PC-9 (cell line): ENCODE measurements at regions not wholly inside any gene's neighbourhood (a gene's known extent, or its start where the extent isn't known, plus 50 kb on each side); places are given as distances from the start of the nearest gene placed in this dataset.

Experiments used
- BruUV-seq: library from RNA; stranded (reverse); fragments of 400-500 nt; replicated peaks from 2 replicates; lab custom pipeline; 2021; lab: Mats Ljungman, UMichigan
- CTCF ChIA-PET: fragments of 300-600 bp; sonication (Branson Sonifier 250); formaldehyde crosslinking; loops from one replicate; lab custom pipeline; 2022; ENCODE audit warnings: antibody characterized with exemption; lab: Charles Lee
- POLR2A ChIA-PET: fragments of 300-600 bp; sonication (Branson Sonifier 250); formaldehyde crosslinking; loops from one replicate; lab custom pipeline; 2022; ENCODE audit warnings: antibody characterized with exemption; ENCODE audit not compliant: unreplicated experiment; lab: Charles Lee
- DNase-seq, 2 experiments: peaks; one replicate each; pipeline versions ENCODE4 v3.0.0 to v3.0.0-alpha.2; 2015 to 2022; ENCODE audit warnings: mixed read lengths in 1 of 2
- H2AFZ ChIP-seq: fragments of 200-600 bp; sonication (generic); 2 replicates; pipeline ENCODE4 v1.8.1; 2017; ENCODE audit warnings: antibody characterized with exemption
- H3F3A ChIP-seq: fragments of 200-600 bp; sonication (generic); 2 replicates; pipeline ENCODE4 v1.8.1; 2017; ENCODE audit warnings: antibody characterized with exemption, mild to moderate bottlenecking, low read depth; ENCODE audit not compliant: insufficient read depth
- H3K27ac ChIP-seq: fragments of 200-600 bp; sonication (generic); 2 replicates; pipeline ENCODE4 v1.6.1; 2016; ENCODE audit warnings: mixed run types
- H3K27me3 ChIP-seq: fragments of 200-600 bp; sonication (generic); 2 replicates; pipeline ENCODE4 v1.6.1; 2016; ENCODE audit warnings: low read depth, mixed run types; ENCODE audit not compliant: insufficient read depth
- H3K36me3 ChIP-seq: fragments of 200-600 bp; sonication (generic); 2 replicates; pipeline ENCODE4 v1.6.1; 2016; ENCODE audit warnings: low read depth, mixed run types
- H3K4me1 ChIP-seq: fragments of 200-600 bp; sonication (generic); replicated peaks from 2 replicates; pipeline ENCODE4 v1.6.1; 2016; ENCODE audit warnings: mixed run types; ENCODE audit not compliant: insufficient read depth
- H3K4me2 ChIP-seq: fragments of 200-600 bp; sonication (generic); 2 replicates; pipeline ENCODE4 v1.6.1; 2017; ENCODE audit warnings: mixed run types
- H3K4me3 ChIP-seq: fragments of 200-600 bp; sonication (generic); 2 replicates; pipeline ENCODE4 v1.6.1; 2016; ENCODE audit warnings: mixed run types
- H3K79me2 ChIP-seq: fragments of 200-600 bp; sonication (generic); 2 replicates; pipeline ENCODE4 v1.6.1; 2017; ENCODE audit warnings: low read depth, mixed run types
- H3K9me2 ChIP-seq: fragments of 200-600 bp; sonication (generic); 2 replicates; pipeline ENCODE4 v1.8.1; 2017; ENCODE audit warnings: mild to moderate bottlenecking; ENCODE audit not compliant: insufficient read depth
- H3K9me3 ChIP-seq: fragments of 200-600 bp; sonication (generic); 2 replicates; pipeline ENCODE4 v1.8.1; 2016; ENCODE audit warnings: low read depth; ENCODE audit not compliant: insufficient read depth
- H4K20me1 ChIP-seq: fragments of 200-600 bp; sonication (generic); 2 replicates; pipeline ENCODE4 v1.8.1; 2017; ENCODE audit not compliant: insufficient read depth
- EZH2 ChIP-seq: fragments of 200-600 bp; sonication (generic); IDR thresholded peaks from 2 replicates; pipeline ENCODE4 v1.8.0; 2017; ENCODE audit warnings: antibody characterized with exemption, low read depth
- intact Hi-C: fragments of 100-400 bp; cut with micrococcal nuclease; formaldehyde crosslinking; loops from one replicate; pipeline ENCODE4 v1.10.0; 2022; ENCODE audit not compliant: unreplicated experiment
- TF ChIP-seq, protein P1 (sequence below): fragments of 200-600 bp; sonication (generic); conservative IDR thresholded peaks from 2 replicates; pipeline ENCODE4 v1.6.1; 2017; ENCODE audit warnings: mixed run types, antibody characterized with exemption, mild to moderate bottlenecking, moderate library complexity

- Histone ChIP-seq H2AFZ (no peak overlapping the region), H4K20me1 (no peaks in the 10 kb centered on the region), H3K4me3 (no peak overlapping the region), H3K4me2 (no peak overlapping the region), H3K4me1 (no peaks in the 10 kb centered on the region), H3K9me2 (no peaks in the 10 kb centered on the region; the same call in 1 of the 2 replicates), H3K36me3 (no peaks in the 10 kb centered on the region), H3F3A (no peaks in the 10 kb centered on the region), H3K79me2 (no peaks in the 10 kb centered on the region), H3K27ac (no peak overlapping the region), H3K9me3 (no peaks in the 10 kb centered on the region), H3K27me3 (no peaks in the 10 kb centered on the region)
- DNase-seq, result no peak
- ChIA-PET CTCF (no interaction called here), POLR2A (no interaction called here)
- TF ChIP-seq, protein P1, sequence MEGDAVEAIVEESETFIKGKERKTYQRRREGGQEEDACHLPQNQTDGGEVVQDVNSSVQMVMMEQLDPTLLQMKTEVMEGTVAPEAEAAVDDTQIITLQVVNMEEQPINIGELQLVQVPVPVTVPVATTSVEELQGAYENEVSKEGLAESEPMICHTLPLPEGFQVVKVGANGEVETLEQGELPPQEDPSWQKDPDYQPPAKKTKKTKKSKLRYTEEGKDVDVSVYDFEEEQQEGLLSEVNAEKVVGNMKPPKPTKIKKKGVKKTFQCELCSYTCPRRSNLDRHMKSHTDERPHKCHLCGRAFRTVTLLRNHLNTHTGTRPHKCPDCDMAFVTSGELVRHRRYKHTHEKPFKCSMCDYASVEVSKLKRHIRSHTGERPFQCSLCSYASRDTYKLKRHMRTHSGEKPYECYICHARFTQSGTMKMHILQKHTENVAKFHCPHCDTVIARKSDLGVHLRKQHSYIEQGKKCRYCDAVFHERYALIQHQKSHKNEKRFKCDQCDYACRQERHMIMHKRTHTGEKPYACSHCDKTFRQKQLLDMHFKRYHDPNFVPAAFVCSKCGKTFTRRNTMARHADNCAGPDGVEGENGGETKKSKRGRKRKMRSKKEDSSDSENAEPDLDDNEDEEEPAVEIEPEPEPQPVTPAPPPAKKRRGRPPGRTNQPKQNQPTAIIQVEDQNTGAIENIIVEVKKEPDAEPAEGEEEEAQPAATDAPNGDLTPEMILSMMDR, result no peak
- TF ChIP-seq EZH2, result no peak
- intact Hi-C loops, result no loop called here
- no TSS peak for BruUV-seq
These were observed 76.0 kb downstream of the HYCC1 start for GRCh38 chr7:22937946-22938345.

GRCh38 chr7:22936246-22936645, 77.7 kb downstream of the HYCC1 start:
- H3K4me3 ChIP-seq, result no peak overlapping the region
- POLR2A ChIA-PET, result no interaction called here
- H3K27ac ChIP-seq, result no peak overlapping the region
- no peak overlapping the region for H2AFZ ChIP-seq
- CTCF ChIA-PET, result no interaction called here
- TF ChIP-seq, protein P1, result no peak
- no peak for TF ChIP-seq EZH2
- H3K9me3 ChIP-seq, result no peaks in the 10 kb centered on the region
- H3K4me1 ChIP-seq, result no peaks in the 10 kb centered on the region
- DNase-seq, result no peak
- H3F3A ChIP-seq, result no peaks in the 10 kb centered on the region
- intact Hi-C loops, result no loop called here
- H3K4me2 ChIP-seq, result no peak overlapping the region
- H3K27me3 ChIP-seq, result no peaks in the 10 kb centered on the region
- no TSS peak for BruUV-seq
- H3K79me2 ChIP-seq, result no peaks in the 10 kb centered on the region
- H4K20me1 ChIP-seq, result no peaks in the 10 kb centered on the region
- H3K9me2 ChIP-seq, result no peaks in the 10 kb centered on the region; the same call in 1 of the 2 replicates
- H3K36me3 ChIP-seq, result no peaks in the 10 kb centered on the region

DNA sequence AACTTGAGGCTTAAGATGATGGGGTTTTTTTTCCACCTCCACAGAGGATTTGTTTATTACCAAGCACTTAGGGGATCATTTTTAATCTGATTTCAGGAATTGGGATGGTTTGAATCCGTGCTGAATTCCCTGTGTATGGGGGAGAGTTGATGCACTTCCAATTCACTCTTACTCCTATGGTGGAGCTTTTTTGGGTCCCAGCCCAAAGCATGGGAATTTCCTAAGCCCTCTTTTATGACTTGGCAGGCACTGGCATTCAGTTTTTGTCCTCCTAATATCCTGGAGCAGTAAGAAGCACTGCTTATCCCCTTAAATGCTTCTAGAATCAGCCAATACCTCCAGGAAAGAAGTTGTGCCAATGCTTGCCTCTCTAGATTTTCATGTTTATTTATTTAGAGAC, 78.7 kb downstream of the HYCC1 start:
- H3K4me1 ChIP-seq, result no peaks in the 10 kb centered on the region
- H3K27me3 ChIP-seq, result no peaks in the 10 kb centered on the region
- no peaks in the 10 kb centered on the region for H3K79me2 ChIP-seq
- H3K4me3 ChIP-seq, result no peak overlapping the region
- no peak overlapping the region for H3K4me2 ChIP-seq
- DNase-seq, result no peak
- intact Hi-C loops, result no loop called here
- no peaks in the 10 kb centered on the region for H3F3A ChIP-seq
- no peaks in the 10 kb centered on the region for H3K36me3 ChIP-seq
- H3K9me3 ChIP-seq, result 0 out of 2 replicates have a peak, but pooled peaks cover 3% of the 10 kb centered on the region
- no peaks in the 10 kb centered on the region for H3K9me2 ChIP-seq
- ChIA-PET CTCF (no interaction called here), POLR2A (no interaction called here)
- no peak overlapping the region for H2AFZ ChIP-seq
- no peaks in the 10 kb centered on the region for H4K20me1 ChIP-seq
- no TSS peak for BruUV-seq
- TF ChIP-seq, protein P1, result no peak
- TF ChIP-seq EZH2, result no peak
- no peak overlapping the region for H3K27ac ChIP-seq
